H1 (cell line): ENCODE measurements at regions not wholly inside any gene's neighbourhood (a gene's known extent, or its start where the extent isn't known, plus 50 kb on each side); places are given as distances from the start of the nearest gene placed in this dataset.

Experiments
- CTCF ChIA-PET: fragments of 300-600 bp; sonication (Branson Sonifier 250); formaldehyde crosslinking; loops from one replicate; lab custom pipeline; 2021; ENCODE audit not compliant: partially characterized antibody; lab: Charles Lee
- POLR2A ChIA-PET: fragments of 300-600 bp; sonication (Branson Sonifier 250); formaldehyde crosslinking; loops from one replicate; lab custom pipeline; 2021; ENCODE audit warnings: inconsistent platforms; ENCODE audit not compliant: partially characterized antibody; lab: Charles Lee
- DNase-seq, 2 experiments: peaks; one replicate each; pipeline versions ENCODE4 v3.0.0 to v3.0.0-alpha.2; 2010 to 2022; ENCODE audit warnings: low spot score in 2 of 2, low read depth in 1 of 2, mixed read lengths in 1 of 2
- FAIRE-seq: peaks from 2 replicates; lab custom pipeline; 2011; peaks lifted over from hg19 to GRCh38; lab: Jason Lieb, UNC
- H2AFZ ChIP-seq: 2 replicates; pipeline ENCODE4 v1.8.1; 2012; ENCODE audit warnings: low read length, inconsistent platforms
- H2AK5ac ChIP-seq: 2 replicates; pipeline ENCODE4 v1.6.1; 2013; ENCODE audit warnings: low read depth, low read length
- H2BK120ac ChIP-seq: replicated peaks from 2 replicates; pipeline ENCODE3; 2013; ENCODE audit warnings: low read depth, low read length, inconsistent platforms
- H2BK12ac ChIP-seq: 2 replicates; pipeline ENCODE4 v1.6.1; 2013; ENCODE audit warnings: low read depth, low read length
- H2BK15ac ChIP-seq: 2 replicates; pipeline ENCODE4 v1.6.1; 2013; ENCODE audit warnings: low read length
- H2BK20ac ChIP-seq: 2 replicates; pipeline ENCODE4 v1.6.1; 2013; ENCODE audit warnings: low read length
- H2BK5ac ChIP-seq: 2 replicates; pipeline ENCODE4 v1.6.1; 2013; ENCODE audit warnings: low read depth, low read length
- H3K14ac ChIP-seq: 2 replicates; pipeline ENCODE4 v1.6.1; 2013; ENCODE audit warnings: inconsistent platforms; ENCODE audit not compliant: insufficient read length
- H3K18ac ChIP-seq: 2 replicates; pipeline ENCODE4 v1.6.1; 2013; ENCODE audit warnings: low read length; ENCODE audit errors: extremely low read depth
- H3K23ac ChIP-seq: 2 replicates; pipeline ENCODE4 v1.6.1; 2013; ENCODE audit warnings: inconsistent platforms; ENCODE audit not compliant: insufficient read length
- H3K23me2 ChIP-seq: 2 replicates; pipeline ENCODE4 v1.6.1; 2013; ENCODE audit warnings: low read depth, low read length
- H3K27ac ChIP-seq: 2 replicates; pipeline ENCODE4 v1.6.1; 2011; ENCODE audit warnings: low read depth, low read length, inconsistent platforms
- H3K27me3 ChIP-seq, 4 experiments: replicated peaks in 1 of 4; 1 replicate in 1 of 4; 2 replicates in 3 of 4; pipeline versions ENCODE4 v1.6.1 to v1.8.1; 2011 to 2013; ENCODE audit warnings: low read length in 3 of 4, mild to moderate bottlenecking in 3 of 4, inconsistent platforms in 2 of 4, mixed read lengths in 2 of 4, moderate library complexity in 1 of 4; ENCODE audit not compliant: control insufficient read depth in 3 of 4, insufficient read depth in 3 of 4; ENCODE audit errors: extremely low read depth in 1 of 4
- H3K36me3 ChIP-seq, 4 experiments: 2 replicates each; pipeline versions ENCODE4 v1.6.1 to v1.8.1; 2011 to 2013; ENCODE audit warnings: mild to moderate bottlenecking in 4 of 4, low read length in 3 of 4, moderate library complexity in 2 of 4, control low read depth in 1 of 4, inconsistent platforms in 1 of 4; ENCODE audit not compliant: insufficient read depth in 4 of 4, control insufficient read depth in 2 of 4
- H3K4ac ChIP-seq: replicated peaks from 2 replicates; pipeline ENCODE3; 2013; ENCODE audit warnings: low read length, low read depth, mixed read lengths, inconsistent platforms; ENCODE audit not compliant: insufficient read length
- H3K4me1 ChIP-seq, 4 experiments: replicated peaks in 1 of 4; 1 replicate in 1 of 4; 2 replicates in 3 of 4; pipeline versions ENCODE4 v1.6.1 to v1.8.1; 2011 to 2013; ENCODE audit warnings: low read length in 3 of 4, inconsistent platforms in 2 of 4, mixed read lengths in 1 of 4; ENCODE audit not compliant: insufficient read depth in 4 of 4, control insufficient read depth in 3 of 4
- H3K4me2 ChIP-seq, 2 experiments: 2 replicates each; pipeline versions ENCODE4 v1.6.1 to v1.8.1; 2011 to 2013; ENCODE audit warnings: low read depth in 2 of 2, low read length in 2 of 2, control low read depth in 1 of 2, inconsistent platforms in 1 of 2, mild to moderate bottlenecking in 1 of 2; ENCODE audit not compliant: insufficient read depth in 1 of 2
- H3K4me3 ChIP-seq, 4 experiments: fragments of 200-600, 300-600 bp in 1 of 4; sonication (generic), shearing (Covaris generic), sonication (Bioruptor Twin) in 1 of 4; 2 replicates each; pipeline versions ENCODE4 v1.5.1 to v1.8.1; 2011 to 2016; ENCODE audit warnings: low read length in 4 of 4, low read depth in 3 of 4, control low read depth in 2 of 4, inconsistent platforms in 2 of 4, mild to moderate bottlenecking in 2 of 4, mixed read lengths in 1 of 4, moderate library complexity in 1 of 4; ENCODE audit not compliant: insufficient read depth in 2 of 4; ENCODE audit errors: extremely low read depth in 1 of 4
- H3K56ac ChIP-seq: replicated peaks from 2 replicates; pipeline ENCODE3; 2013; ENCODE audit warnings: low read depth, mild to moderate bottlenecking, mixed read lengths, low read length, inconsistent platforms; ENCODE audit not compliant: insufficient read length
- H3K79me1 ChIP-seq: 2 replicates; pipeline ENCODE4 v1.6.1; 2013; ENCODE audit warnings: low read depth, low read length, control low read depth
- H3K79me2 ChIP-seq, 2 experiments: 2 replicates each; pipeline versions ENCODE4 v1.6.1 to v1.8.1; 2012 to 2013; ENCODE audit warnings: low read length in 2 of 2, mild to moderate bottlenecking in 2 of 2, inconsistent platforms in 1 of 2; ENCODE audit not compliant: insufficient read depth in 2 of 2, control insufficient read depth in 1 of 2
- H3K9ac ChIP-seq, 4 experiments: replicated peaks in 1 of 4; 1 replicate in 1 of 4; 2 replicates in 3 of 4; pipeline versions ENCODE4 v1.6.1 to v1.8.1; 2011 to 2013; ENCODE audit warnings: low read depth in 3 of 4, low read length in 3 of 4, control low read depth in 2 of 4, mild to moderate bottlenecking in 2 of 4, moderate library complexity in 2 of 4, inconsistent platforms in 1 of 4; ENCODE audit errors: extremely low read depth in 1 of 4
- H3K9me3 ChIP-seq, 2 experiments: 2 replicates each; pipeline versions ENCODE4 v1.6.1 to v1.8.1; 2012 to 2013; ENCODE audit warnings: mild to moderate bottlenecking in 2 of 2, moderate library complexity in 2 of 2, control low read depth in 1 of 2, inconsistent platforms in 1 of 2, low read depth in 1 of 2, low read length in 1 of 2, mixed read lengths in 1 of 2; ENCODE audit not compliant: insufficient read depth in 2 of 2
- H4K20me1 ChIP-seq, 2 experiments: replicated peaks in 1 of 2; 2 replicates each; pipeline versions ENCODE3 to v1.8.1; 2011 to 2013; ENCODE audit warnings: inconsistent platforms in 2 of 2, low read length in 2 of 2, mild to moderate bottlenecking in 1 of 2; ENCODE audit not compliant: insufficient read depth in 2 of 2, control insufficient read depth in 1 of 2
- H4K5ac ChIP-seq: 2 replicates; pipeline ENCODE4 v1.6.1; 2013; ENCODE audit warnings: low read length, low read depth, mixed read lengths, inconsistent platforms; ENCODE audit not compliant: insufficient read length
- H4K8ac ChIP-seq: 2 replicates; pipeline ENCODE4 v1.8.0; 2013; ENCODE audit warnings: mild to moderate bottlenecking, moderate library complexity, low read length, inconsistent platforms; ENCODE audit not compliant: insufficient read depth; ENCODE audit errors: extremely low read depth
- H4K91ac ChIP-seq: replicated peaks from 2 replicates; pipeline ENCODE3; 2013; ENCODE audit warnings: low read length, mixed read lengths, inconsistent platforms; ENCODE audit not compliant: insufficient read length
- GTF2F1 ChIP-seq: IDR thresholded peaks from 2 replicates; pipeline ENCODE4 v1.6.1; 2012; ENCODE audit warnings: low read depth, low read length, improper control_type of control experiment, borderline replicate concordance
- HDAC2 ChIP-seq, 2 experiments: fragments of 300-600 bp in 1 of 2; sonication (generic) in 1 of 2; IDR thresholded peaks; 2 replicates each; pipeline ENCODE4 v1.6.1; 2011 to 2012; ENCODE audit warnings: low read depth in 2 of 2, low read length in 2 of 2, mild to moderate bottlenecking in 2 of 2, moderate library complexity in 2 of 2, borderline replicate concordance in 1 of 2, inconsistent platforms in 1 of 2
- JUN ChIP-seq: IDR thresholded peaks from 2 replicates; pipeline ENCODE4 v1.6.1; 2011; ENCODE audit warnings: low read depth, mild to moderate bottlenecking, improper control_type of control experiment, low read length
- NANOG ChIP-seq: IDR thresholded peaks from 2 replicates; pipeline ENCODE4 v1.6.1; 2011; ENCODE audit warnings: low read length, low read depth, mild to moderate bottlenecking, inconsistent platforms; ENCODE audit not compliant: insufficient read depth, poor library complexity, severe bottlenecking
- NRF1 ChIP-seq: IDR thresholded peaks from 2 replicates; pipeline ENCODE4 v1.6.1; 2011; ENCODE audit warnings: mild to moderate bottlenecking, low read depth, low read length, improper control_type of control experiment
- PHF8 ChIP-seq: fragments of 200-600 bp; sonication (generic); conservative IDR thresholded peaks from 2 replicates; pipeline ENCODE4 v1.7.1; 2012; ENCODE audit warnings: low read depth, mild to moderate bottlenecking, inconsistent platforms, low read length, moderate library complexity
- RXRA ChIP-seq: IDR thresholded peaks from 2 replicates; pipeline ENCODE4 v1.6.1; 2011; ENCODE audit warnings: low read depth, mild to moderate bottlenecking, low read length, moderate library complexity; ENCODE audit not compliant: insufficient read depth
- SIN3A ChIP-seq, 2 experiments: IDR thresholded peaks in 1 of 2; conservative IDR thresholded peaks in 1 of 2; 2 replicates each; pipeline ENCODE4 v1.6.1; 2011 to 2012; ENCODE audit warnings: low read length in 2 of 2, improper control_type of control experiment in 1 of 2, low read depth in 1 of 2, mild to moderate bottlenecking in 1 of 2
- SIRT6 ChIP-seq: IDR thresholded peaks from one replicate; pipeline ENCODE4 v1.7.1; 2012; ENCODE audit warnings: low read length, inconsistent platforms
- WGBS, 2 experiments: shearing (Covaris generic) in 1 of 2; methylation state at CpG; one replicate each; pipeline versions ENCODE4 v1.1.6 to v1.1.7; 2013 to 2015; ENCODE audit warnings: low lambda C conversion rate in 2 of 2, mixed read lengths in 2 of 2, inconsistent platforms in 1 of 2, low coverage in 1 of 2, missing lambda C conversion rate in 1 of 2; ENCODE audit not compliant: insufficient replicate concordance in 2 of 2, insufficient coverage in 1 of 2, insufficient read length in 1 of 2; ENCODE audit errors: extremely low coverage in 1 of 2, missing lambda C conversion rate in 1 of 2; 5-methylcytosine and 5-hydroxymethylcytosine counted together
- TF ChIP-seq, protein P1 (sequence below): IDR thresholded peaks from 2 replicates; pipeline ENCODE4 v1.6.1; 2012; ENCODE audit warnings: inconsistent platforms

DNA sequence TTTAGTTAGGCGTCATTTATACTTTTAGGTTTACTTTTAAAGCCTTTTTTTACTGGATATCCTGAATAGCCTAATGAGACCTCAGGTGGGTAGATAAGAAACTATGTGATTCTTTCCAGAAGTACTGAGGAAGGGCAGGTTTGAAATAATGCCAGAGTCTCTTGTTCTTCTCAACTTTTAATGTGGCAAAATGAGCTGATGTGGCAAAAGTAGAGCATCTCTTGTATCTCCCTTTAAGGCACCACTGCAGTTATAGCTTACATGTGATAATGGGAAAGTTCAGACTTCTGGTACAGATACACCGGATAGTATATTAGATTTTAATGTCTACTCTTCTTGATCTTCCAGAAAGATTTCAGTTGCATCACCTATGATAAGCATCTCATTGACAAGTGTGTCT is 1124.8 kb downstream of the LRFN5 start:
- no peaks in the 10 kb centered on the region for H3K79me2 ChIP-seq
- H3K4me3 ChIP-seq: no peak overlapping the region
- H2BK120ac ChIP-seq: no peak overlapping the region
- H2AK5ac ChIP-seq: no peak overlapping the region
- no peak overlapping the region for H2BK12ac ChIP-seq
- no peak overlapping the region for H4K5ac ChIP-seq
- H3K27me3 ChIP-seq: no peaks in the 10 kb centered on the region
- H3K18ac ChIP-seq: no peak overlapping the region
- no peaks in the 10 kb centered on the region for H3K23me2 ChIP-seq
- ChIA-PET CTCF (no interaction called here), POLR2A (no interaction called here)
- no peak overlapping the region for H2BK5ac ChIP-seq
- FAIRE-seq: no peak
- no peak overlapping the region for H3K4ac ChIP-seq
- no peak overlapping the region for H3K14ac ChIP-seq
- no peak overlapping the region for H3K27ac ChIP-seq
- TF ChIP-seq SIN3A (conservative IDR thresholded peaks at IDR 0.05 in 1 of 2, IDR thresholded peaks at IDR 0.05 in 1 of 2; ENCODE audit: low read depth in 1 of 2, low read length in 2 of 2): no peak
- TF ChIP-seq, protein P1, sequence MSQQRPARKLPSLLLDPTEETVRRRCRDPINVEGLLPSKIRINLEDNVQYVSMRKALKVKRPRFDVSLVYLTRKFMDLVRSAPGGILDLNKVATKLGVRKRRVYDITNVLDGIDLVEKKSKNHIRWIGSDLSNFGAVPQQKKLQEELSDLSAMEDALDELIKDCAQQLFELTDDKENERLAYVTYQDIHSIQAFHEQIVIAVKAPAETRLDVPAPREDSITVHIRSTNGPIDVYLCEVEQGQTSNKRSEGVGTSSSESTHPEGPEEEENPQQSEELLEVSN: no peak
- TF ChIP-seq HDAC2 (IDR thresholded peaks at IDR 0.05; ENCODE audit: borderline replicate concordance in 1 of 2, low read depth in 2 of 2, low read length in 2 of 2): no peak
- no peak for TF ChIP-seq RXRA
- TF ChIP-seq SIRT6: no peak
- no peak for TF ChIP-seq JUN
- no peak for TF ChIP-seq PHF8
- no peak for TF ChIP-seq NRF1
- TF ChIP-seq NANOG: no peak
- no peak for TF ChIP-seq GTF2F1
- H4K20me1 ChIP-seq: no peaks in the 10 kb centered on the region
- H3K56ac ChIP-seq: no peak overlapping the region
- H3K4me2 ChIP-seq: no peak overlapping the region
- no peaks in the 10 kb centered on the region for H3K79me1 ChIP-seq
- H2BK20ac ChIP-seq: no peak overlapping the region
- H3K9ac ChIP-seq: no peak overlapping the region
- no peak overlapping the region for H2AFZ ChIP-seq
- no peak overlapping the region for H3K23ac ChIP-seq
- H3K4me1 ChIP-seq: no peaks in the 10 kb centered on the region
- H3K9me3 ChIP-seq: no peaks in the 10 kb centered on the region
- no peak overlapping the region for H4K91ac ChIP-seq
- WGBS, 2 experiments: 90% methylated on average over 2 of the region's 2 CpGs; no CpG with 5 or more reads in 1 of the 2 experiments
- H4K8ac ChIP-seq: no peak overlapping the region
- H3K36me3 ChIP-seq: no peaks in the 10 kb centered on the region
- no peak overlapping the region for H2BK15ac ChIP-seq
- DNase-seq: no peak
